ENCODE measurements at regions not wholly inside any gene's neighbourhood (a gene's known extent, or its start where the extent isn't known, plus 50 kb on each side); places are given as distances from the start of the nearest gene placed in this dataset.
"Not testable (repeated sequence)": the region's sequence is repeated elsewhere in the genome, so short reads cannot be mapped to it uniquely, and the experiment has no call there.

DNA sequence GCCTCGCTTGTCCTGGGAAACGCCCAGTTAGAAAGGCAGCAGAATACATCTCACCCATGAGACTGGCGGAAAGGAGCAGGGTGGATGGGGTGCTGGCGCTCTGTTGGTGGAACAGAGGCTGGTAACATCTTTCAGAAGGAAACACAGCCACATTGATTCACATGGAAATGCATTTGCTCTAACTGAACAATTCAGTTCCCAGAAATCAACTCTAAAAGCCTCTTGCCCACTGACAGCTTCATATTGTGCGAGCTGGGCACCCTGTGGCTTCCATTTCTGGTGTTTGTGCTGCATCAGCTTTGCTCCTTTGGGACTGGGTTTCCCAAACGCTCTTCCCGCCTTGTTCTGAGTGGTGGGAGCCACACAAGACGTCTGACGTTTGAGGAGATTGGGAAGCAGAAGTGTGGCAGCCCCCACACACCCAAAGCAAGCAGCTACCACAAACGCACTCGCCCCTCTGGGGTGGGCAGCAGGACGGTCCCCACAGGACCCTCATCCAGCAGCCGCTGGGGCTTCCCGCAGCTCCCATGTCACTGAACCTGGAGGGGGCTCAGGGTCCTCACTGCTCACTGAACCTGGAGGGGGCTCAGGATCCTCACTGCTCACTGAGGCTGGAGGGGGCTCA lies 229.5 kb downstream of the ERMARD start:
- no peak for DNase-seq (ENCODE audit: low read depth in 2 of 2)

DNA sequence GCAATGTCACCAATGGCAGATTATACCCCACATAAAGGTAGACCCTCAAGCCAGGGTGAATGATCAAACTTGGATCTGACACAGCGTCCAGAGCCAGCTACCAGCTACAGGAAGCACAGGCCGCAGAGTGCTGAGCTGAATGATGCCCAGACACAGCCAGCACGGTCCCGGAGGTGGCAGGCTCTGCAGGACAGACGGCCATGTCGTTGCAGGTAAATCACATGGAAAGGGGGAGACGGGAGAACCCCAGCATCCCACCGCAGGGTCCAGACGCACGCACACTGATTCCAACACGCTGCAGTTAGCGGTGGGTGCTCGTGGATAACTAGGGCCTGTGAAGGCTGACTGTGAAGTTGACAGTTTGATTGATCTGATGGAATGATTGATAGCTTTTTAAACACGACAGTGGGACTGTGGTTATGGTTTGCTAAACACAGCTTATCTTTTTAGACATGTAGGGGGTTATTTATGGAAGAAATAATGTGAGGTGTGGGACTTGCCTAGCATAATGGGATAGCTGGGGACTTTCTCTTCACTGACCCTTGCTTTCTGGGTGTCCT lies 228.5 kb downstream of the ERMARD start:
- no peak for DNase-seq (ENCODE audit: low read depth in 2 of 2)

DNA sequence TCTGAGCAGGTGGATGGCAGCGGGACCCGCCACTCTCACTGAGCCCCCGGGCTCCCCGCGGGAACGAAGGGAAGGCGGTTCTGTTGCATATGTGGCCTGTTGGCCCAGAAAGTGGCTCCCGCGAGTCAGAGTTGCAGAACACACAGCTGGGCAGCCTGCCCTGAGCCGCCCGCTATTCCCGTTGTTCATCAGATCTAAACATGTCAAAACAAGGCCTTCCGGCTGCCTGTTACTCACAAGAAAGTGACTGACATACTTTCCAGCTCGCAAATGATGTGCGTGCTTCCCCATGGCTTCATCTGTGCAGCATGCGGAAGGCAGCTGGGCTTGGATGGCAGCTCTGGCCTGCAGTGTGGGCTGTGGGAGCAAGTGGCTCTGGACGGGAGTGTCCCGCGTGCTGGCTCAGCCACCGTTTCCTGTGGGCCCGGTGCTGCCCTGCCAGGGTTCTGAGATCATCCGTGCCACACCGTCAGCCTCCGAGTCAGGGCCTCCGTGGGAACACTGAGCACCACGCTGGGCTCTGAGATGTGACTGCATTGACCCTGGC lies 227.3 kb downstream of the ERMARD start:
- no peak for DNase-seq (ENCODE audit: low read depth in 2 of 2)

DNA sequence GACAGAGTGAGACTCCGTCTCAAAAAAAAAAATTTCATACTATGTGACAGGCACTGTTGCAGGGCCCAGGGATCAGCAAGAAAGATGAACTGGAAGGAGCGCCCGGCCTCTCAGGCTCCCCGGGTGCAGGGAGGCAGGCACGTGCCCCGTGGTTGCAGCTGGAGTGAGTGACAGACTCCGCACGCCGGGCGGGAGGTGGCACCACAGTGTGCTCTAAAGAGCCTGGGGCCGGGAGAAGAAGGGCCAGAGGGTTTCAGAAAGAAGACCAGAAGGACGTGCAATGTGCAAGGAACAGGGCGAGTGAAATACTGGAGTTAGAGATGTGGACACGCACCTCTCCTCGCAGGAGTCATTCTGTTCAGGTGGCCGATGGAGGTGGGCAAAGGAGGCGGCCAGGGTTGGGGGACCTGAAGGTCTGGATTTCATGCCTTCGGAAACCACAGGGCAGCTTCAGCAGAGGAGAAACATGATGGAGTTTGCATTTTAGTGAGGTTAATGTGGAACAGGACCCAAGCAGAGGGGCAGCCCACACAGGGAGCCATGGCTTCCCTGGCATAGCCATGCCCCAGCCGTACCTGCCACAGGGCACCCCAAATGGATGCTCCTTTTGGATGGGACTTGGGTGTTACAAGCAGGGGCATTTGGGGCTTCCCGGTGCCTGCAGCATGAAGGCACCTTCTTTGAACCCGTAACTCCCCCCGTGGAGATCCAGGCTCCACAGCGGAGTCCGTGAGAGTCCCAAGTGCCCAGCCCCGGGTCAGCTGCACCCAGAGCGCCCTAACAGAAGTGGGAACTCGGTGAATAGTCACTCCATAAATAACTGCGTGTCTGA lies 226.2 kb downstream of the ERMARD start:
- no peak for DNase-seq (ENCODE audit: low read depth in 2 of 2)

DNA sequence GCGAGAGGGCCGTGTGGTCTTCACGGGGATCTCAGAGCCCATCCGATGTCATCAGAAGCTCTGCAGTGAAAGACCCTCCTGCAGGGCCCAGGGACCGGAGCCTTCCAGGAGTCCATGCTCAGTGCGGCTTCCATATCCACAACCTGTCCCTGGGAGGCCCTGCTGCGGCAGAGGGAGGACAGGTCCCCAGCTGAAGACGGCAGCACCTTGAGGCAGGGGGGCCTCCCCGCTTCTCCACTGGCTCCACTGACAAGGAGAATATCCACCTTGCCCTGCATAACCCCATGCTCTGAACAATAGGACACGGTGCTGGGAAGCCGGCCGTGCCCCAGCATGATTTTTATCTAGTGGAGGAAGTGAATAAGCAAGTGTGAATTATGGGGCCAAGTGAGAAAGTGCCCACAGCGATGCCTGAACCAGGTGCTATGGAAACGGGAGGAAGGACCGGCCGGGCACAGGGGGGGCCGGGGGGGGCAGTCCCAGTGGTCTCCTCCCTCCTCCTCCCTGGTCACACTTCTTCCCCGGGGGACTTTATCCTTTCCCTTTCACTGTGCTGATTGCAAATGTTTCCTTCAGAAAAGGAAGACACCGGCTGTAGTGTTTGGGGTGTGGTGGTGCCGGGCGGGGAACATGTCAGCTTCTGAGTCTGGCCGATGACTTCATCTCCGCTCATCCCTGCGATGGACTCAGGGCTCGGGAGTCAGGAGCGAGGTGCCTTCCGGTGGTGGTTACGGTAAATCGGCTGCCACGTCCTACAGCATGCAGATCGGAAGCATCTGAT lies 225.1 kb downstream of the ERMARD start:
- no peak for DNase-seq (ENCODE audit: low read depth in 2 of 2)

DNA sequence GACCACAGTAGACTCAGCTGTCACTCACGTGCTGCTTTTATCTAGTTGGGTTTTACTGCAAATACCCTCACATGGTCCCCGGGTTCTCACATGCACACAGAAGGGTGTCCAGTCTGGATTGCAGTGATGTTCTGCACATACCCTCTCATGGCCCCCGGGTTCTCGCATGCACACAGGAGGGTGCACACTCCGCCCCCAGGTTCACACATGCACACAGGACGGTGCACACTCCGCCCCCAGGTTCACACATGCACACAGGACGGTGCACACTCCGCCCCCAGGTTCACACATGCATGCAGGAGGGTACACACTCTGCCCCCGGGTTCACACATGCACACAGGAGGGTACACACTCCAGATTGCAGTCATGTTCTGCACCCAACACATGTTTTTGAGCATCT lies 224.3 kb downstream of the ERMARD start:
- DNase-seq (ENCODE audit: low read depth in 2 of 2), result no peak

DNA sequence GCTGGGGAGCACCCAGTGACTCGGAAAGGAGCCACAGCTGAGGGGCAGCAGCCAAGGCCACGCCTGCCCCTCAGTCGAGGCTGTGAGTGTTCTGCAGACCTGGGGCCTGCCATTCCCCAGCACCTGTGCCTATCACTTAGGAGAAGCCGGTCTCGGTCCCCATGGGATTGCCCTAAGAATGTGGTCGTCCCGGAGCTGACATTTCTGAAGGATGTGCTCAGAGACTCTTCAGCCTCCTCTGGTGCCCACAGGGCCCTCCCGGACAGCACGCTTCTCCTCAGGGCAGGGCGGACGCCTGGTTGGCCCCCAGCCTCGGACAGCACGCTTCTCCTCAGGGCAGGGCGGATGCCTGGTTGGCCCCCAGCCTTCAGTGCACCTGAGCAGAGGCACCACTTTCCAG lies 223.9 kb downstream of the ERMARD start:
- DNase-seq (ENCODE audit: low read depth in 2 of 2), result no peak

DNA sequence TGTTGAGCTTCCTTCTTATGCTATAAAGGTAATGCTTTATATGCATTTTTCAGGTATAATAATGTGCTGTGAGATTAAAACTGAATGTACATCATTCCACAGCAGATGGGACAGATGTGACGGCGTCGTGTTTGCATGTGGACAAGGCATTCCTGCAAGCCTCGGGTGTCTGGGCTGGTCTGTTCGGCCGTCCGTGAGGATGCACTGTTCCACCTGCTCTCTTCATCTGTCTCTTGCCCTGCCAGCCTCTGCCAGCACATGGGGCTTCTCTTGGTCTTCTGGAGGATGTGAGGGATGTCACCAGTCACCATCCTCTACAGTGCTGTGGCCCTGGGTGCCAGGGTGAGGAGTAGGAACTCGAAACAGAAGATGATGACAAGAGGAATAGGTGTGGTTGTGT lies 223.2 kb downstream of the ERMARD start:
- DNase-seq (ENCODE audit: low read depth in 2 of 2), result no peak

DNA sequence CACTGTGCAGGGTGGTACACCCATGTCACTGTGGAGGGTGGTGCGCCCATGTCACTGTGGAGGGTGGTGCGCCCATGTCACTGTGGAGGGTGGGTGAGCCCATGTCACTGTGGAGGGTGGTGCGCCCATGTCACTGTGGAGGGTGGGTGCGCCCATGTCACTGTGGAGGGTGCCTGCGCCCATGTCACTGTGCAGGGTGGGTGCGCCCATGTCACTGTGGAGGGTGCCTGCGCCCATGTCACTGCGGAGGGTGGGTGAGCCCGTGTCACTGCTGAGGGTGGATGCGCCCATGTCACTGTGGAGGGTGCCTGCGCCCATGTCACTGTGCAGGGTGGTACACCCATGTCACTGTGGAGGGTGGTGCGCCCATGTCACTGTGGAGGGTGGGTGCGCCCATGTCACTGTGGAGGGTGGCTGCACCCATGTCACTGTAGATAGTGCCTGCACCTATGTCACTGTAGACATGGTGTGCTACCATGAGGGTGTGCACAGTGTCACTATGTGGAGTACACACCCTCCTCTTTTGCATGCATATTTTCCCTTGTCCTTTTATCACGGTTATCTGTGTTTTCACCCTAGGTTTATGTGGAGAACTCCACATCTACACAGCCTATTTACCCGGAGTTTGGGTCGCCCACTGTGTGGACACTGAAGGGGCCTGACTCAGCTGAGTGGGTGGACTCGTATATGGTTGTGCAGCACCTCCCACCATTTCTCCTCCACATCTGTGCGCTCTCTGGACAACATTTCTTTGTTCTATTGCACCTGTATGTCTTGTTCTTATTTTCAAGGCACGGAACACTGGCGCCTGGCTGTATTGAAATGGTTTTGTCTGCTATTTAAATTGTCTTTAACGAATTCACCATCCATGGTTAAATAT lies 222.4 kb downstream of the ERMARD start:
- DNase-seq (ENCODE audit: low read depth in 2 of 2), result not testable (repeated sequence)

DNA sequence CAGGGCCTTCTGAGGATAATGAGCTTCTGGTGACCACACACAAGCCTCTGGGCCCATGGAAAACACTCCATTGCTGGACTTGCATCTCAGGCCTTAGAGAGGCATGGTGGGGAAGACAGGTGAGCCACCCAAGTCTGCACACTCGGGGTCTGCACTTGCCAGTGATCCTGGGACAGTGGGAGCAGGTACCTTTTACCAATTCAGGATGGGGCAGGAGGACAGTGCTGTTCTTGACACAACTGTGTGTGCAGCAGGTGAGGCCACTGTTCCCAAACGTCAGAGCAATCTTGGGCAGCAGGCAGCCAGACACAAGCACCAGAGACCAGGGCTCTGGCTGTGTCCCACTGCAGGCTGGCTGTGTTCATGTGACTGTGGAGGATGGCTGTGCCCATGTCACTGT lies 221.3 kb downstream of the ERMARD start:
- DNase-seq (ENCODE audit: low read depth in 2 of 2), result no peak

DNA sequence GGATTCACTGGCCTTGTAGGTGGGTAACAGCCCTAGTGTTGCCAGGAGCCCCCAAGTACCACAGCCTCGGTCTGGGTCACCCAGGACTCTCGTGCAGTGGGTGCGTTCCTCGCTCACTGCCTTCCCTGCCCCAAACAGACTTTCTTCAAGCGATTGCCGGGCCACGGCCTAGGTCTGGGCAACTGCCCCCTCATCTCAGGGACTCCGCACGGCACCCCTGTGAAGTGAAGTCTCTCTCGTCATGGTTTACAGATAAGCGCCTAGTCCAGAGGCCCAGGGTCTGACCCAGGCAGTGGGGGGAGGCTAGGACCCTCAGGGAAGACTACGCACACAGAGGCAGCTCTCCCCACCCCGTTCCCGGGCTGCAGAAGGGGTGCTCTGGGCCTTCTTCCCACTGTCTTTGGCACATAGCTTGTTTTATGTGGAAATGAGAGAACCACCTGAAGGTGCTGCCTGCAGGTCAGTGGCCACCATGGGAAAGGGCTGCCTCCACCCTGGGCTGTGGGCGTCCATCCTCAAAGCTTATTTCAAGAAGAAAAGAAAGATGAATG lies 220.8 kb downstream of the ERMARD start:
- DNase-seq (ENCODE audit: low read depth in 2 of 2), result no peak

DNA sequence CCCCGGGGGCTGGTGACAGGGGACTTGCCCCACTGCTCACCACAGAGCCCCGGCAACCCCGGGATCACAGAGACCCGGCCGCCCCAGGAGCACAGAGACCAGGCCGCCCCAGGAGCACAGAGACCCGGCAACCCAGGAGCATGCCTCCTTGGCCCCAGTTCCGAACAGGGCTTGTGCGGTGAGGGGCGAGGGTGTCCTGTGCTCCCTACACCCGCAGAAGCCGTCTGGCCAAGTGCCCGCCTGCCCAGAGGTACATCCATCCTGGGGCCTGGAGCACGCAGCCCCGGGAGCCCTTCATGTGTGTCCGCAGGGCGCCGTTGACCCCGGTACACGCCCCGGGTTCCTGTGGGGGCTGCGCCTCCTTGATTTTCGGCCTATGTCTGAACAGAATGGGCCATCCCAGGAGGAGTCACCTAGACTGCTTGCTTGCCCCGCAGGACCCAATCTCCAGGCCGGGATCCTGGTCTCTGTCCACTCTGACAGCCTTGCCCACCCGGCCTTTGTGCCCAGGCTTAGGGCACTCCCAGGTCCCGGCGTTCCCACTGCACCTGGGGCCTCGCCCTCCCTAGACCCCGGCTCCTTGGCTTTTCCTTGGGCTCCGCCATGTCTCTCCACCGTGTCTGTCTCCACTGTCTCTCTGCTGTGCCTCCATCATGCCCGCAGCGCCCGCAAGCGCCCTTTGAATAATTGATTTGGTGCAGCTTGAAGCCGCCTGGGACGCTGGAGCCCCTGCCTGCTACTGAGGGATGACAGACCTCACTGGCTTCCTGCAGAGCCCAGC lies 219.8 kb downstream of the ERMARD start:
- no peak for DNase-seq (ENCODE audit: low read depth in 2 of 2)

DNA sequence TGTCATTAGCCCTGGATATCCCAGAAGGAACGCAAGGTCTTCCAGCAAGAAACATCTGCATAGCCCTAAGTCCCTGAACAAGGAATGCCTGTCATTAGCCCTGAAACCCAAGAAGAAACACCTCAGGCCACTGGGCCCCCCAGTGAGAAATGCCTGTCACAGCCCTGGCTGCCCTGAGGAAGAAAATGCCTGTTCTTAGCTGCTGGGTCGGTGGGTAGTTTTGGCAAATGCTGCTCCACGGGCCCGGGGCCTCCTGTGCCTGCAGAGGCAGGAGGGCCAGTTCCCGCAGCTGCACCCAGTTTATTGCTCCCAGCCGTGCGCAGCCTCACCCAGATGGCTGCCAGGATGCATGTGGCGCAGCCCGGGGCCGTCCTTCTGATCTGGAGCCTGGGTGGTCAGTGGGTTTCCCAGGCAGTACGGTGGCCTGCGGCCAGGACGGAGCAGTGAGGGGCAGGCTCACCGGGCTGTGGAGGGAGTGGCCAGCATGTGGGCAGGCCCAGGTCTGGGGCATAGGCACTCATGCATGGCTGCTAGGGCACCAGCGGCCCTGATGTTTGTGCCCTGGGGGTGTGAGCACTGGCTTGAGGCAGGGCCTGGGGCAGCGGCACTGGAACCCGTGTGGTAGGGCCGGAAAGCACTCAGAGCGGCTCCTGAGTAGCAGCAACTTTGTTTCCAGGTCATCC lies 219.0 kb downstream of the ERMARD start:
- no peak for DNase-seq (ENCODE audit: low read depth in 2 of 2)

DNA sequence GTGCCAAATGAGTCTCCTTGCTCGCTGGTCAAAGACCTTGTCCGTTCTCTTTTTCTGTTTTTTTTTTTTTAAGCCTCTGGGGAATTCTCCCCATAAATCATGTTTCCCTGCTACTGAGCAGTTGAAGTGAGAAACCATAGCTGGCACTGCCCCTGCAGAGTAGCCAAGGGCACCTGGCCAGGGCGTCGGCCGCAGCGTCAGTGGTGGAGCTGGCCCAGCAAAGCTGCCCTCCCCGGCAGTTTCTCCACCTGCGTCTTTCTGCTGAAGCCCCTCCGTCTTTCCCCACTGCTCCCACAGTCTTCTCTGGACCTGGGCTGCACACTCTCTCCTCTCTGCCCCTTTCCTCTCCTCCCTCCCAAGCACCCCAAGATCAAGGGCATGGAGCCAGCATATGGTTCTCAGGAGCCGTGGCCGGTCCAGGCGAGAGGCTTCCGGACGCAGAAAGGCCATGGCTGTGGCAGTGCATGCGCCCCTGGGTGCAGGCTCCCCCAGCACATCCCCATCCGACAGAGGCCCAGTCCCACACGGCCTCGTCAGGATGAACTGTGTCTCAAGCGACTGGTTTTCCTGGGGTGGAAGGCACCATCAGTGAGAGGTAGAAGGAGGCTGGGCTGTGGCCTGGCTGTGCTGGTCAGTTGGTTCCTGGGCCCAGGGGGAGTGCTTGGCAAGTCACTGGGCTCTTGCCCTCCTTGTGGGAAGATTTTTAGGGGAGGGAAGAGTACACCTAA lies 218.1 kb downstream of the ERMARD start:
- DNase-seq (ENCODE audit: low read depth in 2 of 2), result no peak

DNA sequence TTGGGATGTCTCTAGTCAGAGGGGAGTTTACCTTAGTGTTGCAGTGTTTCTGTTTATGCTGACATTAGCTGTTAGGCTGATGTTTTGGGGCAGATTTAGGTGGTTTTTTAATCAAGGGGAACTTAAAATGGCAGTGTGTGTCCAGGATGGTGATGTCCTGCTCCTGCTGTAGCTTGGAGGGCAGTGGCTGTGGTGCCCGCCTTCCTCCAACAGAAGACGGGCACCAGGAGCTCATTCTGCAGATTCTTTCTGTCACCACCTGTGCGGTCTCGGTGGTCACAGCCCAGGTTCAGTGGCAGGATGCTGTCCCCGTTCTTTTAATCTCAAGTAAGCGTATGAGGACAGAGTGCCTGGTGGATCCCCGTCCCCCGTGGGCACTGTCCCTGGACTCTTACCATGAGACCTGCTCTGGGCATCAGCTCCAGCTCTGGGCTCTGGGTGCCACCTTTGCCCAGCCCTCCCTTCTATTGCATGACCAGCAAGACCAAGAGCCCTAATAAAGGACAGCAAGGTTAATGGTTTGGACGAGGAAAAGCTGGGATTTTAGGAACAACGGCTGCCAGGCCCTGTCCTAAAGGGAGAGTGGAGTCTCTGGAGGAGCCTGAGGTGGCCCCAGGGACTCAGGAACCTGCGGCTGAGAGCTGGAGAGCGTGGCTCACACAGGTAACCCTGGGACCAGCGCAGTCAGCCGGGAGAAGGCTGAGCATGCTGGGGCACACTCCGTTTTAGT lies 217.3 kb downstream of the ERMARD start:
- no peak for DNase-seq (ENCODE audit: low read depth in 2 of 2)

DNA sequence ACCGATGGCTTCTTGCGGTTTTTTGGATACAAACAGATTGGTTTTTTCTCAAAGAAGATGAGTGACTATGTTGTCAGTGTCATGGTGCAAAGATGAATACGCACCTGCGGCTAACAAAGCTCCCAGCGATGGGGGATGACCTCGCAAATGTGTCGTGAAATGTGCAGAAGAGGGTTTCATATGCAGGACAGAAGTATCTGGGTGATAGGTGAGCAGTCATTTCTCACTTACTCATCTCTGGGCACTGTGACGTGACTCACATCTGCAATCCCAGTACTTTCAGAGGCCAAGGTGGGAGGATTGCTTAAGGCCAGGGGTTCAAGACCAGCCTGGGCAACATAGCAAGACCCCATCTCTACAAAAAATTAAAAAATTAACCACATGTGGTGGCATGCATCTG lies 216.3 kb downstream of the ERMARD start:
- no peak for DNase-seq (ENCODE audit: low read depth in 2 of 2)

DNA sequence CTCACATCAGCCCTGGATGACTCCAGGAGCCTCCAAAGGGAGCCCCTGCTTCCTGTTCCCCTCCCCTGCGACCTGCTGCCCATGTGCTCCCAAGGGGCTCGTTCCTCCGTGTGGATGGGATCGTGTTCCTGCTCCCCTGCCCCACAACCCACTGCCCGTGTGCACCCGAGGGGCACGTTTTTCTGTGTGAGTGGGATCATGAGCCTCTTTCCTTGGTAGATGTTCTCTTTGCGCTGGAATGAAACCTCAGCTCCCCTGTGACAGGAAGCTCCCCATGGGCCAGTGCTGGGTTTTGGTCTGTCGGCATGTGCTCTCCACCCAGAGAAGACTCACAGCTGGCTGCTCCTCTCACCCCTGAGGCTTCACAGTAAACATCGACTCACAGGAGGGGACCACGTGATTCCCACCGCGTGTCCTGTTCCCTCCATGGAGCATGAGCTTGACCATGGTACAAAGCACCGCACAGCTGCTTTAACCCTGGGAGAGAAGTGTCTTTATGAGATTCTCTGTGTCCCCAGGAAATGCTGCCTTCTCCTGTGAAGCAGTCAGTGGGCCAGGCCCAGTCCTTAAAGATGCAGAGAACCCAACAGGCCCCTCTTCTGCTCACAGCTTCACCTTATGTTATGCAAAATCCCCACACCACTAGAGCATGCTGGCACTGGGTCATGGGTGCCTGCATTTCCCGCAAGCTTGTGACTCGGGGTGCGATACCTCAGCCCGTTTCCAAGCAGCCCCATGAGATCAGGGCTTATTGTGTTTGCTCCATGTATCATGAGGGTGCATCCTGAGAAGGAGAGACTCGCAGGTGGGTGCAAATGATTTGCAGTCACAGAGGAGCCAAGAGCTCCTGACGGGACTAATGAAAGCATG lies 215.1 kb downstream of the ERMARD start:
- no peak for DNase-seq (ENCODE audit: low read depth in 2 of 2)

Data from fibroblast of skin of left quadriceps (primary cell).